GM21786 (cell line): ENCODE measurements at regions not wholly inside any gene's neighbourhood (a gene's known extent, or its start where the extent isn't known, plus 50 kb on each side); places are given as distances from the start of the nearest gene placed in this dataset.

ENCODE experiments used
- ATAC-seq: cut with Tn5 transposase; IDR thresholded peaks from one replicate; pipeline ENCODE4 v1.9.1; 2021; ENCODE audit not compliant: unreplicated experiment

DNA sequence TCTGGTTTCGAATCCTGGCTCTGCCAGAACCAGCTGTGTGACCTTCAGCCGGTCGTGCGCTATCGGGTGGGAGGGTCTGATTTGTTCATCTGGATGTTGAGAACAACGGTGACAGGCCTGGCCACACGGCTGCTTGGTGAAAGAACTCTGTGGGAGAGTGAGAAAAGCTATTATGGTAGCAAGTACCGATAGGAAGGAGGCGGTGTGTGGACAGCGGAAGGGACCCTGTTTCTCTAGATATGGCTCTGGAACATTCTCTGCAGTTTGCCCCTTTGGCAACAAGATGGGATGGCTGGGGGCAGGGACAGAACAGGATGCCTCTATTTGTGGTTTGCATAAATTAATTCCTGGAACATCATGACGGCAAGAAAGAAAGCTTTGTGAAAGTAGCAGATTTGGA is 347.3 kb downstream of the AACS start:
- ATAC-seq, result no peak

DNA sequence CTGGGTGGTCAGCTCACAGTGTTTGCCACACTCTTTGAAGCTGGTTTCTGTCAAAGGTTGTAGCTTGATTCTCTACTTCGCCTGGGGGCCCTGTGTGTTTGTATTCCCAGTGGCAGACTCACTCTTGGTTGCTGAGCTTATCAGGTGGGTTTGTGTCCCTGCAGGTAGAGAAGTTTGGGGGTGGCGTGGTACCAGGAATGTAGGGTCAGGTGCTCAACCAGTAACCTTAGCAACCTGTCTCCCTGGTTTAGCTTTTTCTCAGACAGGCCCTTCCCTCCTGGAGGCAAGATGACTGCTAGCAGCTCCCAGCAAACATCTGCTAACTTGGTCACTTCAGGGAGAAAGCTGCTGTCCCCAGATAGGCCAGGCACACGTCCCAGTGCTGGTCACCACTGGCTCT is 352.2 kb downstream of the AACS start:
- ATAC-seq, result no peak

DNA sequence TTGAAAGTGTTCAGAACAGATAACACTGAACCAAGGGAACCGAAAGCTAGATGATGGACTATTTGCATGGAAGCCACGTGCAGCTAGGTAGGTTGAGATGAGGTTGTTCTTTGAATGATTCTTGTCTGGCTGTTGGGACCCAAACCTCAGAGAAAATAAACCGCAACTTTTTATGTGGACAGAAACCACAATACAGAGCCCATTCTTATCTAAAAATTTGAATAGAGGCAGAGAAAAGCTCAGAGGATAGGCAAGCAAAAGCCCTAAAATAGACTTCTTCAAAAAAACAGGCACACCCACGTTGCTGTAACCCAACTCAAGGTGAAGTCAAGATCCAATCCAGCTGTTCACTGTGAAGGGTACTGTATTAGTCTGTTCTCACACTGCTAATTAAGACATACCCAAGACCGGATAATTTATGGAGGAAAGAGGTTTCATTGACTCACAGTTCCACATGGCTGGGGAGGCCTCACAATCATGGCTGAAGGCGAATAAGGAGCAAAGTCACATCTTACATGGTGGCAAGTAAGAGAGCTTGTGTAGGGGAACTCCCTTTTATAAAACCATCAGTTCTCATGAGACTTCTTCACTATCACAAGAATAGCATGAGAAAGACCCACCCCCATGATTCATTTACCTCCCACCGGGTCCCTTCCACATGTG is 353.8 kb downstream of the AACS start:
- ATAC-seq, result no peak

DNA sequence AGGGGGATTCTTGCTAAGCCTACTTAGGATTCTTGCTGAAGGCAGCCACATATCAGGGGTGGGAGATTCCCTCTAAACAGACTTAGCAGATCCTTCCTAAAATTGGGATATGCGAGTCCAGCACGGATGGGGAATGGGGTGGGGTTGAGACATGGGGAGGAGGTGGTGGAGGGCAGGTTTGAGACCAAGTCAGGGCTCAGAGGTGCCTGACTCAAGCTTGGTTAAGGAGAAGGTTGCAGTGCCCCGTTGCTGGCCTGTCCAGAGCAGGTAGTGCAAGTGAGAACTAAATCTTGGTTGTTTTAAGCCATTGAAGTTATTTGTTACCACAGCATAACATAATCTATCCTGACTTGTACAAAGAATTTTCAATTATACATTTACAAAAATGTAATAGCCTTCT is 359.7 kb downstream of the AACS start:
- ATAC-seq, result no peak

DNA sequence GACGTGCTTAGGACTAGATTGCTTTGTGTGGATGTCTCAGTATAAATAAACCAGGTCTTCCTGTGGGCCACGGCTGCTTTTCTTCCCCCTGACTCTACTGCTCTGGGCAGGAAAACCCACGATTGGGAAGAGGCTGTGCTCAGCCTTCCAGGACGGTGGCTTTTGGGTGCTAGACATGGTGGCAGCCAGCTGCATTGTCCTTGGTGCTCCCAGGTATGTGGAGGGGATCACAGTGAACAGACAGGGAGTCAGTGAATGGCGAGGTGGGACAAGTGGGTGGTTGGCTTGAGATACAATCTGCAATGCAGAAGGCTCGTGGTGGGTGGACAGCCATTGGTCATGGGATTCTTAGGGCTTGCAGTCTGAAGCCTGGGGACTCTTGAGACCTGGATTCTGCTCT is 366.3 kb downstream of the AACS start:
- no peak for ATAC-seq

DNA sequence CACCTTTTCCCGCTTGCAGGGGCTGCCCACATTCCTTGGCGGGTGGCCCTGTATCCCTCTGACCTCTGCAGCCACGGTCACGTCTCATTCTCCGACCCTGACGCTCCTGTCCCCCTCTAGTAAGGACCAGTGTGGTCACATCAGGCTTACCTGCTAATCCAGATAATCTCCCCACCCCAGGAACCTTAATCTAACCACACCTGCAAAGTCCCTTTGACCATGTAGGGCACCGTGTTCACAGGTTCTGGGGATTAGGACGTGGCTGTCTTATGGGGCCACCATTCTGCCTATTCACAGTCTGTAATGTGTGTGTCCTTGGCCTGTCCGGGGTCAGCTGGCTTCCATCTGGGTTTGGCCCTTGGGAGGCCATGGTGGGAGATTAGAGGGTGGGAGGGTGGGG is 368.9 kb downstream of the AACS start:
- ATAC-seq, result no peak

DNA sequence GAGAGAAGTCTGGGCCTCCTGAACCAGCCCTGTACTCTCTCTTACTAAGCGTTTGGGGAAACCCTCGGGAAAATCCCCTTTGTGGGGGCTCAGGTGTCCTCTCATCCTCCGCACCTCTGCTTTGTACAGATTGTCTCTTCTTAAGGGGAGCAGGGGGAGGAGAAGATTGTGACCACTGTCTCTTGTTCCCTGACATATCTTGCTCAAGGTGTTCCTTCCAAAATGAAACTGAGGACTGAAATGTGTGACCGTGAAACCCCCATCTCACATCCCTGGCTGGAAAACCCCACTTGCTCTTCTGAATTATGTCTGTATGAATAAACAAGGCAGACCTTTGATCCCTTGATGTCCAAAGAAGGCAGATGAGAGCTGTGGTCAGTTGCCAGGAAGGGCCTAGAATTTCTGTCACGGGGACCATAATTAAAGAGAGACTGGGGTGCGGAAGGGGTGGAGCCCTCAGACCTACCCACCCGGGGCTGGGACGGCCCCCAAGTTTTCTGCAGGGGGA is 369.8 kb downstream of the AACS start:
- peak; percentile 71 for ATAC-seq

DNA sequence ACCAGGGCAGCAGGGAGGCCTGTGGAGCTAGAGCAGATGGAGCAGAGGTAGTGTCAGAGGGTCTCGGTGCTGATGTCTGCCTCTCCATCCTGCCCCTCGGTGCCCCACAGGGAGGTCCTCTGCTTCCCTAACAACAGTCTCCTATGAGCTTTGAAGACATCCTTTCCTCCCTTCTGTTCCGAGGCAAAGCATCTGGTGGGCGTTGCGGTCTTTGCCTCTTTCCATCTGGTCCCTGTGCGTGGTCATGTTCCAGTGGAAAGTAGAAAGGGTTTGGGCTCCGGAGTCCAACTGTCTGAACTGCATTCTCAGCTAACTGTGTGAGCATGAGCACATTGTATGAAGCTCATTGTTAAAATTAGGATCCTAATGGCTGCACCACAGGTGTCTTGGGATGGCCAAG is 370.6 kb downstream of the AACS start:
- no peak for ATAC-seq

DNA sequence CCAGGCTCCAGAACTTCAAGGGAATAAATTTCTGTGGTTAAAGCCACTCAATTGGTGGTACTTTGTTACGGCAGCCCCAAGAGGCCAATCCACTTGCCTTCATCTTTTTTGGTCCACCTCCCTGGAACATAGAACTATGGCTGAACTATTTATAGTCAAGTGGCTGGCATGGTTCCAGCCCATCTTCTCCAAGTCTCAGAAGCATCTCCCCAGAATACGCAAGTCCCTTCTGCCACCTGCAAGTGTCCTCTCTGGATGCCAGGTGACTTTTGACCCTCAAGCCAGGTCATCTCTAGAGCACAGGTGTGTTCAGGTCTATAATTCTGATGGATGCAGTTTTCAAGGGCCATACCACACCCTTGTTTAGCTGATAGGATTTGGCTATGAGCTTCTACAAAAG is 371.5 kb downstream of the AACS start:
- no peak for ATAC-seq

DNA sequence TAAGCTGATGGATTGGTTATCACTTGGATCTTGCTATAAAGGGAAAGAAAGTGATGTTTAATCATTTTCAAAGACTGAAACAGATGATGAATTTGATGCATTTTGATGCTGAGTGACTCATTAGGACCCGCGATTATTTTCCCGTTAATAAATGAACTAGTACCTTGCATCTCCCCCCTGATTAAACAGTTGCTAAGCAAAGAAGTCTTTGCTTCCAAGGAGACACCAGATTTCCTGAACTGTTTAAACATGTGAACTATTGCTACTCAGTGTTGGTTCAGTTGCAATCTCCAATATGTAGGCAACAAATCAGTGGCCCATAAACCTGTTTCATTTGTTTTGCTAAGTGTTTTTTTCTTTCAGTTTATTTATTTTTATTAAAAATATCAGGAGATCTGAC is 375.2 kb downstream of the AACS start:
- no peak for ATAC-seq

DNA sequence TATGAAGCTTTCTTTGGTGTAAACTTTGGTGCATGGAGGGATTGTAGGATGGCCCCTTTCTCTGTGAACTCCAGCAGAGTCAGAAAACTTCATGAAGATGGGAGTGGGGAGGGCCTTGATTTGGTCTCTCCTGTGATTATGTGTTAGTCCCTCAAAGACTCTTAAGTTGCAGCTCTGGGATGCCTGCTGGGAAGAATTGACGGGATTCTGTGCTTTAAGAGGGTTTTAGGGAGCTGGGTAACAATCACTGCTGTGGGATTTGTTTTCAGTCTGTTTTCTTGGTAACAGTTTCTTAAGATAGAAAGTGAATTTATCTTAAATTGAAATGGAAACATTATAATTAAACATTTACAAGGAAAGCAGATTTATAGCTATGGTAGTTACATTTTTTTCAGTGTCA is 378.1 kb downstream of the AACS start:
- ATAC-seq, result no peak

DNA sequence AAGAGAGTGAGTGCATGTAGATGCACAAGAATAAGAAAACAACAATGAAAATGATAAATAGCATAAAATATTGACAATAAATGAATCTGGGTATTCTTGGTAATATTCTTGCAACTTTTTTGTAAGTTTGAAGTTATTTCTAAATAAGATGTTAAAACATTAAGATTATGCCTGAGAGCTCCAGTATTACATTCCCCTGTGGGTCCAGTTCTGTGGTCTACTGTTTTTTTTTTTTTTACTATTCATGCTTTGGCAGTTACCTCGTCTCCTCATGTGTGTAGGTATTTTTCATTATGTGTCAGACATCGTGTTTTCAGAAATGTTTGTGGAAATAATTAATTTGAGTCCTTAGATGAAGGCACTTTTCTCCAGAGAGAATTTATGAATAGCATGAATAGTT is 386.2 kb downstream of the AACS start:
- ATAC-seq, result no peak

DNA sequence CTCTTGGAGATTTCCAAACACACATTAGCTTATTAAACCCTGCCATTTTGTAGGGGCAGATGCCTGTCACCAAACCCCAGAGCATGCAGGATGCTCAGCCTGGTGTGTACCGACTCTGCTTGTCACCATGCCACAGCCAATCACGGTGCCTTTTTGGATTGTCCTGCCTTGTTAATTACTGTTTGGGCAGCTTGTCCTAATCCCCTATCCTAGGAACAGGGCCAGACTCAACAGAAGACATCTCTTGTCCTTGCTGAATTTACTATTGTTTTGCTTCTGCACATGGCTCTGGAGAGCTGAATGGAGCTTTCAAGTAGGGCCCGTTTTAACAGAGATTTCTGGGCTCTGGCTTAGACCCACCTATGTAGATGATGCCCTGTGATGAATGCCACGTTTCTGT is 388.5 kb downstream of the AACS start:
- no peak for ATAC-seq

DNA sequence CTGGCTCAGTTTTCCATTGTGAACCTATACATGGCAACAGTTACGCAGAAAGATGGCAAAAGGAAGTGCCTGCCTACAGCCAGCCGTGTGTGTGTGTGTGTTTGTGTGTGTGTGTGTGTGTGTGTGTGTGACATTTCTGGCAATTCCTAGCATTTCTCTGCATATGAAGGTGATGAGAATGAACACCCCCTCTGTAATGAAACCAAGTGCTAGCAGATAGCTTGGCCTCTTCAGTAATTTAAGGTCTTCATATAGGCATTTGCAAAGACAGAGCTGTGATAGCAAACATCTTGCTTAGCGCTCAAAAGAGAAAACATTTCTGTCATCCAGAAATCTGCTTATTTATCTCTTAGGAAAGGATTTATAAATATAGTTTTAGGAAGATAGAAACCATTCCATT is 389.1 kb downstream of the AACS start:
- ATAC-seq, result no peak

DNA sequence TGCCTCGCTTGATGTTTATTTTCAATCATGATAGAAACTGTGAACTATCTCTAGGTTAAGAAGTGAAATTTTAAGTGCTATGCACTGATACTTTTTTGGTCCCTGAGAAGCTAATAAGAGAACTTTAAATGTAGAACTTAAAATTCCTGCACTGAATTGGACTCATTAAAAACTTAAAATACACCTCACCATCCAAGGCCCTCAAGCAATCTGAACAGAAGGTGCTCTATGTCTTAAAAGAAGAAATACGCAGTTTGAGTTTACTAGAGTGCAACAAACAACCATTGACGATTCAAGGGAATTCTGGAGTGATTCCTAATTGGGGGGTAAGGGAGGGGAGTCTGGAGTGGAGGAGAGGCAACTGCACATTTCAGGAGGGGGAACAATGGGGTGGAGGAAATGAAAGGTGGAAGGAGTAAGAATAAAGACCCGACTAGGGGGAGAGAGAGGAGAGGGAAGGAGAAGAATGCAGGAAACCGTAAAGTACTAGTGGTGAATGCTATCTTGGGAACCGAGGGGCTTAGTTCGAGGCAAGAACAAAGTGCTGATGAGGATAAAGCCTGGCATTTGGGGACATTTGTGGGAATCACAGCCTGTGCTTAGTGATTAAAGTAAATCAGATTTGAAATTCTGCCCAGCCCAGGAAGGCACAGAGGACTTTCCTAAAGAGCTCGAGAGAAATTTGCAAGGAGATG is 389.7 kb downstream of the AACS start:
- no peak for ATAC-seq

DNA sequence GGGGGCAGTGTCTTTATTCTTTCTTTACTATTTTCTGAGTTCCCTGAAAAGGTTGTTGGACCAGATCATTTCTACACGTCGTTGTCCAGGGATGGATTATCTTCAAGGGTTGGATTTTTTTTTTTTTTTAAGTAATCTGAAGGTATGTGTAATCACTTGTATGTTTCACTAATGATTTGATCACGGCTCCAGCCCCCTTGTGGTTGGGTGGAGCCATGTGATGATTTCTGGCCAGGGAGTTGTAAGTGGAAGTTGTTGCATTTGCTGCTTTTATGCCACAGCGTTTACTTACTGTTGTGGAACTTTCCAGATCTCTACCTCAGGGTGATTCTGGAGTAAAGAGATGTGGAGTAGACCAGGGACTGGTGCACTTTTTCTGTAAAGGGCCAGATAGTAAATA is 390.3 kb downstream of the AACS start:
- ATAC-seq, result no peak

DNA sequence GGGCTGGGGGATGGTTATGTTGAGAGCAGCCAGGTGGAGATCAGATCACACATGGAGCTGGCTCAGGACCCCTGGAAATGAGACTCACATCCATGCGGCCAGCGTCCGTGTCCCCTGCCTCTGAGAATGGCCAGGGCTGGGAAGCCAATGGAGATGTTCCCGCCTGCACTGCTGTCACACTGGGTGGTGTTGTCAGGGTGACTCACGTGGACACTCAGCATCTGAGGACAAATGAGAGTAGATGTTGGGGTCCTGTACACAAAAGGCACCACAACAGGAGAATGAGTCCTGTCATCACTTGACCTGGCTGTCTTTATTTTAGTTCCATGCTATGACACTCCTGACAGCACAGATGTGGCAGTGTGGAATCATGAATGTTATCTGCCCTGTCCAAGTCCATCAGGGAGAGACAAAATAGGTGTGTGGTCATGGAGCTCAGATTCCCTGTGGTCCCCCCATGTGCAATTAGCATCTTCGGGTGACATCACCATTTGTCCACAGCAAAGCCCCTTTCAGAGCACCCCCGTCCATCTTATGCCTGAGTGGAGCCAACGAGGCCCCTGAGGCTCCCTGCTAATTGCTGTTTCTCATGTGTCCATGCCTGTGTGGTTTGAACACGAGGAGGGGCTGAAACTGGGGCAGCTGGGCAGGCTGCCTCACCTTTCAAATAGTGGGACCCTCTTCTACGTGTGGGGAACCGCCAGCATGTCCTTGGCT is 393.5 kb downstream of the AACS start:
- ATAC-seq, result no peak

DNA sequence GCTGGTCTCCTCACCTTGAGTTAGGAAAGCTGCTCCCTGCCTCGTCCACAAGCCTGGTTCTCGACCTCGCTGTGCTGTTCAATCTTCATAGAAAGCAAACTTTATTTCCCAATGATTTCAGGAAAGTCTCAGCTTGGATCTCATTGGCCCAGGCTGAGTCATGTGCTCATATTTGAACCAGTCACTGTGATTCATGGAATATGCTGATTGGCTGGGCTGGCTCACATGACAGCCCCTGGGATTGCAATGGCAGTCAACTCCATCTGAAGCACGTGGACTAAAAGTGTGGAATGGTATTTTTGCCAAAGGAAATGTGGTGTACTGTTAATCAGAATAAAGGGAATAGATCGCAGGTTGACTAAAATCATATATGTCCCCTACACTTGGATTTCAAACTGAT is 396.6 kb downstream of the AACS start:
- no peak for ATAC-seq

DNA sequence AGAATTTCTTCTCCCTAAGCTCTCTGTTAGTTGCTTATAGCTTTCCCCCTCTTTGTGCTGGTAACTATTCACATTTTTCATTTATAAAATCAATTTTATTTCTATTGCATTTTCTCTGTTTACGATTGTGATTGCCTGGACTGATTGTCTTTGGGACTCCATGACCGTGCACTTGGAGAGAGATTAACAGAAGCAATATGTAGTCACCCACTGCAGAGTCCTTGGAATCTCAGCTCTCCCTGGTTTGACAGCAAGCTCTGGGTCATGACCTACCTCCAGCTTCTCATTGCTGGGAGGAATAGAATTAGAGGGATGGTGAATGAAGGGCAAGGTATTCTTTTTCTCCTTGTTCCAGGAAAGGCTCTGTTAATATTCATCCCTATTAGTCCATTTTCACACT is 398.2 kb downstream of the AACS start:
- no peak for ATAC-seq

DNA sequence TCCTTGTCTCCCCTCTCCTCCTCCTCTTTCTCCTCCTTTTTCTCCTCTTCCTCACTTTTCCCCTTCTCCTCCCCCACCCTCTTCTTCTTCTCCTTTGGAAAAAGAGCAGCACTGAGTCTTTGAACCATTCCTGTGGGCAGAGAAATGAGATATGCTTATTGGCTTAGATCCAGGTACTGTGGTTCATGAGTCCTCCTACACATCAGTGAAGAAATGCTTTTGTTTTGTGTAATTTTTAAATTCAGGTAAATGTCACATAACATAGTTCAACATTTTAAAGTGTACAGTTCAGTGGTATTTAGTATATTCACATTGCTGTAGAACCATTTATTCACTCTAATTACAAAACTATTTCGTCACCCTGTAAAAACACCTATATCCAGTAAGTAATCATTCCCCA is 402.1 kb downstream of the AACS start:
- ATAC-seq, result no peak

DNA sequence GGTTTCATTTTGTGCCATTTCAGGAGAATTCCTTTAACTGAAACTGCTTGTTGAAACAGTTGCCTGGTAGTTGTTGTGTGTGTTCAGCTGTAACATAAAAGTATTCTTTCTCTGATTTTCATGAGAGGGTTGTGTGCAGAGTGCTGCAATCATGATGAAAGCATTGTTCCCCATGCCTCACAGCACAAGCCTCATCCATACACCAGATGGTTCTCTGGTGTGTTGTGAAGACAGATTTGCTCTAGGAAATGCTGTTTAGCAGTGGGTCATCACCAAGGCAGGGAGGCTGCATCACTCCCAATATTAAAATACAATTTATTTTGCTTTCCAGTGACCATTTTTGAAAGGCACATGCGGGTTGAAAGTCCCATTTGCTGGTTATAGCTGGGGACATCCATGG is 404.4 kb downstream of the AACS start:
- no peak for ATAC-seq
